Karpas-422 (cell line): ENCODE measurements at regions not wholly inside any gene's neighbourhood (a gene's known extent, or its start where the extent isn't known, plus 50 kb on each side); places are given as distances from the start of the nearest gene placed in this dataset.

Experiments
- DNase-seq: peaks from one replicate; pipeline ENCODE4 v3.0.0-alpha.2; 2015
- H2AFZ ChIP-seq: fragments of 200-600 bp; sonication (generic); 2 replicates; pipeline ENCODE4 v1.6.1; 2014; ENCODE audit warnings: antibody characterized with exemption, low read length, mixed read lengths
- H3K27ac ChIP-seq: fragments of 200-600 bp; sonication (generic); 2 replicates; pipeline ENCODE4 v1.5.1; 2014; ENCODE audit warnings: mild to moderate bottlenecking, low read length, moderate library complexity
- H3K27me3 ChIP-seq: fragments of 200-600 bp; sonication (generic); 2 replicates; pipeline ENCODE4 v1.6.1; 2014; ENCODE audit warnings: low read length, mixed read lengths
- H3K36me3 ChIP-seq: fragments of 200-600 bp; sonication (generic); 2 replicates; pipeline ENCODE4 v1.6.1; 2014; ENCODE audit warnings: low read length, mixed read lengths; ENCODE audit not compliant: insufficient read depth
- H3K4me1 ChIP-seq: fragments of 200-600 bp; sonication (generic); 2 replicates; pipeline ENCODE4 v1.6.1; 2014; ENCODE audit warnings: mild to moderate bottlenecking, low read length, mixed read lengths
- H3K4me2 ChIP-seq: fragments of 200-600 bp; sonication (generic); 2 replicates; pipeline ENCODE4 v1.6.1; 2014; ENCODE audit warnings: low read length, low read depth, mild to moderate bottlenecking; ENCODE audit not compliant: poor library complexity, severe bottlenecking
- H3K4me3 ChIP-seq: fragments of 200-600 bp; sonication (generic); 2 replicates; pipeline ENCODE4 v1.5.1; 2014; ENCODE audit warnings: mild to moderate bottlenecking, antibody characterized with exemption, low read length, mixed read lengths
- H3K79me2 ChIP-seq: fragments of 200-600 bp; sonication (generic); 2 replicates; pipeline ENCODE4 v1.6.1; 2014; ENCODE audit warnings: mild to moderate bottlenecking, low read length, mixed read lengths
- H3K9ac ChIP-seq: fragments of 200-600 bp; sonication (generic); 2 replicates; pipeline ENCODE4 v1.6.0; 2014; ENCODE audit warnings: low read length
- H3K9me2 ChIP-seq: fragments of 200-600 bp; sonication (generic), shearing (Covaris generic); replicated peaks from 2 replicates; pipeline ENCODE4 v1.6.0; 2014; ENCODE audit warnings: mild to moderate bottlenecking, low read length, moderate library complexity; ENCODE audit not compliant: insufficient read depth
- H3K9me3 ChIP-seq: fragments of 300-700, 200-600 bp; sonication (generic); 2 replicates; pipeline ENCODE4 v1.6.1; 2014; ENCODE audit warnings: low read length, mixed read lengths
- H4K20me1 ChIP-seq: fragments of 200-600 bp; sonication (generic); 2 replicates; pipeline ENCODE4 v1.6.1; 2014; ENCODE audit warnings: mild to moderate bottlenecking, antibody characterized with exemption, low read length, low read depth; ENCODE audit not compliant: insufficient read depth

DNA sequence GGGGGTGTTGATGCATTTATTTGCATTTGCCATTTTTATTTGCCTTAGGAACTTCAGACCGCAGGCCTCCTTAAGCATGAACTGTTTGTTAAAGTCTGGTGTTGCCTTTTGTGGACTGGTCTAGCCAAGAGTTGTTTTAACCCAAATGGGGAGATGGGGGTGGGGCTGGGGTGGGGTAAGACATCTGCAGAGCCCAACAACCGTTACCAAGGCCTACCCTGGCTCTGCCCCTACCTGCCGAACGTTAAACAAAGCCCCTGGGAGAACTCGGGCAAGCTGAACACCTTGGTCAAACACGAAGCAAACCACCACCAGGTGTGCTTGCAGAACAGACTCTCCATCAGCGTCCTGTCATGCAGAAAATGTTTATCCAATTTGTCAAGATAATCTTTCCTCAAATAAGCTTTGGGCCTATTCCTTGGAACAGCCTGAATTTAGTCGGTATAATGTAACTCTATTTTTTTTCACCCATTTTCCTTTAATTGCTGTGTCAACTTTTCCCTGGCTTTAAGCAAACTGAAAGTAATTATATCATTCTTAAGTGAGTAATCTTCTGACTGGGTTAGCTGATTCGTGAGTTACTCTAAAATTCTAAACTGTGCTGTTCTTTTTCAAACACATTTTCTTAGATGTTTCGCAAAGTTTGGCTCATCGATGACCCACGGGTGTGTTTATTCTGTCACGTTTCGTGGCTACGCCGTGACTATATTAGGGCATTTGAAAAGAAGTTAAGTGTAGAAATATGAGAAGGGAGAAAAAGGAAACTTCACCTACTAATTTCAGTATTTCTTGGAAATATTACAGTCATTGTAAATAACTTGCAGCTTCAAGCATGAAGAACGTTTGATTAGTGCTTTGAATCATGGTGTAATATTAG is 127.6 kb downstream of the SOX2 start:
- peak overlapping the region; percentile 77; the same call in 1 of the 2 replicates for H2AFZ ChIP-seq
- H3K27me3 ChIP-seq, result no peaks in the 10 kb centered on the region
- H3K4me3 ChIP-seq, result peak overlapping the region; percentile 57
- no peaks in the 10 kb centered on the region for H3K9me3 ChIP-seq
- no peaks in the 10 kb centered on the region; the same call in 1 of the 2 replicates for H3K9me2 ChIP-seq
- H3K9ac ChIP-seq, result peak overlapping the region; percentile 29
- no peaks in the 10 kb centered on the region for H4K20me1 ChIP-seq
- H3K4me1 ChIP-seq, result peaks cover 16% of the 10 kb centered on the region
- H3K27ac ChIP-seq, result no peak overlapping the region
- no peaks in the 10 kb centered on the region for H3K36me3 ChIP-seq
- DNase-seq, result no peak
- no peaks in the 10 kb centered on the region for H3K79me2 ChIP-seq
- peak overlapping the region; percentile 74 for H3K4me2 ChIP-seq

GRCh38 chr3:181839916-181840297 is 128.2 kb downstream of the SOX2 start:
- Histone ChIP-seq H3K4me2 (peak overlapping the region; percentile 74), H3K4me3 (peak overlapping the region; percentile 57; the same call in 1 of the 2 replicates), H3K36me3 (no peaks in the 10 kb centered on the region), H3K27me3 (no peaks in the 10 kb centered on the region), H3K9ac (no peak overlapping the region), H3K9me3 (no peaks in the 10 kb centered on the region), H2AFZ (peak overlapping the region; percentile 77; the same call in 1 of the 2 replicates), H3K27ac (no peak overlapping the region), H3K79me2 (no peaks in the 10 kb centered on the region), H3K9me2 (no peaks in the 10 kb centered on the region; the same call in 1 of the 2 replicates), H3K4me1 (peaks cover 16% of the 10 kb centered on the region), H4K20me1 (no peaks in the 10 kb centered on the region)
- no peak for DNase-seq

- no peaks in the 10 kb centered on the region; the same call in 1 of the 2 replicates for H3K9me2 ChIP-seq
- H3K9ac ChIP-seq, result no peak overlapping the region
- peaks cover 22% of the 10 kb centered on the region for H3K4me1 ChIP-seq
- H3K9me3 ChIP-seq, result no peaks in the 10 kb centered on the region
- no peaks in the 10 kb centered on the region for H3K79me2 ChIP-seq
- no peak overlapping the region for H3K4me3 ChIP-seq
- no peaks in the 10 kb centered on the region for H3K36me3 ChIP-seq
- H3K27me3 ChIP-seq, result no peaks in the 10 kb centered on the region
- H3K27ac ChIP-seq, result no peak overlapping the region
- no peak overlapping the region for H2AFZ ChIP-seq
- H4K20me1 ChIP-seq, result no peaks in the 10 kb centered on the region
- no peak overlapping the region for H3K4me2 ChIP-seq
- DNase-seq, result no peak
These were observed 132.5 kb downstream of the SOX2 start for GRCh38 chr3:181844211-181844610.

- Histone ChIP-seq H3K9ac (no peak overlapping the region), H3K4me3 (no peak overlapping the region), H3K9me2 (no peaks in the 10 kb centered on the region), H3K36me3 (no peaks in the 10 kb centered on the region), H2AFZ (no peak overlapping the region), H3K9me3 (no peaks in the 10 kb centered on the region), H3K27ac (no peak overlapping the region), H3K27me3 (no peaks in the 10 kb centered on the region), H4K20me1 (no peaks in the 10 kb centered on the region), H3K4me1 (peaks cover 12% of the 10 kb centered on the region), H3K4me2 (no peak overlapping the region), H3K79me2 (no peaks in the 10 kb centered on the region)
- DNase-seq, result no peak
These were observed 135.6 kb downstream of the SOX2 start for GRCh38 chr3:181847276-181847675.

DNA sequence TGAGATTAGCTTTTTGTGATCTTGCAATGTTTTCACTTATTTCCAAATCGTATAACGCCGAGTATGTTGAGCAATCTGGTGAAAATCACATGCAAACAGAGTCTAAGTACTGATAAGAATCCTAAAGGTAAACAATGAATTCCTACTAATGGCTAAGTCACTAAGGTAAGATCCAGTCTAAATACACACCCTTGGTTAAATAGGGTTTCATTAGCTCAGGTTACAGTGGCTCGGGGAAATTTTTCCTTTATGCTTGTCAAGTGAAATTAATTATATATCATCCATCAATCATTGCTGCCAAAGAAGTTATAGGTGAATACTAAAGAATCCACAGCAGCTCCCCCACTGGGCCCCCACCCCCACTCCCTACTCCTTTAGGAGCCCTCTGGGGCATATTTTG is 139.3 kb downstream of the SOX2 start:
- Histone ChIP-seq H3K9me2 (no peaks in the 10 kb centered on the region), H3K9ac (no peak overlapping the region), H3K4me3 (no peak overlapping the region)

DNA sequence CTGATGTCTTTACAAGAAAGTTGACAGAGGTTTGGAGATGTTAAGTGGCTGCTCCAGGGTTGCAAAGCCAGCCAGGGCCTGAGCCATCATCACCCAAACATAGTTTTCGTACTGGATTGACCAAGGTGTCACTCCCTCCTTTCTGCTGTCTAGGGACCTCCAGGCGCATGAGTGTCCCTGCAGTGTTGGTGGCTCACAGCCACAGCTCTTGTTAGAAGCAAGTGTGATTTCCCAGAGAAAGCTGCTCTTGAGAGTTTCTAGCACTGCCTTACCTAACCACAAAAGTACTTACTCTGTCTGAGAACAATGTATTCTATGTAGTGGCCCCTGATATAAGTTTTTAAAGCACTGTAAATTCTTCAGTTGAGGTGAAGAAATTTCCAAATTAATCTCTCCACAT is 144.1 kb downstream of the SOX2 start:
- H3K9me3 ChIP-seq, result no peaks in the 10 kb centered on the region
- no peaks in the 10 kb centered on the region for H3K4me1 ChIP-seq
- no peaks in the 10 kb centered on the region for H3K27me3 ChIP-seq
- no peak overlapping the region for H3K9ac ChIP-seq
- no peaks in the 10 kb centered on the region for H3K9me2 ChIP-seq
- H3K27ac ChIP-seq, result no peak overlapping the region
- H2AFZ ChIP-seq, result no peak overlapping the region
- H3K4me2 ChIP-seq, result no peak overlapping the region
- no peak for DNase-seq
- H4K20me1 ChIP-seq, result no peaks in the 10 kb centered on the region
- no peak overlapping the region for H3K4me3 ChIP-seq
- no peaks in the 10 kb centered on the region for H3K79me2 ChIP-seq
- no peaks in the 10 kb centered on the region for H3K36me3 ChIP-seq

More for the DNA sequence above, 139.3 kb downstream of the SOX2 start:
- Histone ChIP-seq H3K79me2 (no peaks in the 10 kb centered on the region), H3K4me2 (no peak overlapping the region), H2AFZ (no peak overlapping the region), H3K9me3 (no peaks in the 10 kb centered on the region), H4K20me1 (no peaks in the 10 kb centered on the region), H3K27ac (no peak overlapping the region), H3K4me1 (peaks cover 12% of the 10 kb centered on the region), H3K27me3 (no peaks in the 10 kb centered on the region), H3K36me3 (no peaks in the 10 kb centered on the region)
- DNase-seq, result no peak

DNA sequence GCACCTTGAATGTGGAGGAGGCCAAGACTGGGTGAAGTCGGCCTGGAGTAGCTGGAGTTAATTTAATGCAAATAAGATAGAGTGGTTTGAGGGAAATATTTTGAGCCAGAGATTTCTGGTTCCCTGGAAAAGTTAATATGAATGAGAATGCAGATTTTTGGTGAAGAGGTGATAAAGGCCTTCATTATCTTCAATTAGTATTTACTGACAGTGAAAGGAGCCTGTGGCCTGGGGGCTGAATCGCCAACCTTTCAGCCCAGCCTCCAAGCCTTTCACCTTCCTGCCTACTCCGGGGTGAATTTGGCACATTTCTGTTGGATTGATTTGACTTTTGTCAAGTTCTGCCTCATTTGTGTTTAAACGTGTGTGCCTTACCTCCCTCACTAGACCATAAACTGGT is 147.8 kb downstream of the SOX2 start:
- no peak for DNase-seq
- Histone ChIP-seq H3K4me1 (no peaks in the 10 kb centered on the region), H3K27me3 (no peaks in the 10 kb centered on the region), H3K9me3 (no peaks in the 10 kb centered on the region), H3K4me2 (no peak overlapping the region), H3K9ac (no peak overlapping the region), H4K20me1 (no peaks in the 10 kb centered on the region), H3K4me3 (no peak overlapping the region), H3K9me2 (no peaks in the 10 kb centered on the region), H3K36me3 (no peaks in the 10 kb centered on the region), H3K79me2 (no peaks in the 10 kb centered on the region), H2AFZ (no peak overlapping the region), H3K27ac (no peak overlapping the region)

- Histone ChIP-seq H3K27me3 (no peaks in the 10 kb centered on the region), H2AFZ (no peak overlapping the region), H3K9me2 (no peaks in the 10 kb centered on the region), H3K9me3 (no peaks in the 10 kb centered on the region), H3K9ac (no peak overlapping the region), H3K27ac (no peak overlapping the region), H3K79me2 (no peaks in the 10 kb centered on the region), H3K4me1 (no peaks in the 10 kb centered on the region), H3K36me3 (no peaks in the 10 kb centered on the region), H3K4me2 (no peak overlapping the region), H4K20me1 (no peaks in the 10 kb centered on the region), H3K4me3 (no peak overlapping the region)
- no peak for DNase-seq
These were observed 148.5 kb downstream of the SOX2 start for GRCh38 chr3:181860235-181860634.
